Fibroblast of skin of back (primary cell): ENCODE measurements at regions not wholly inside any gene's neighbourhood (a gene's known extent, or its start where the extent isn't known, plus 50 kb on each side); places are given as distances from the start of the nearest gene placed in this dataset.

Experiments used
- DNase-seq: peaks from one replicate; pipeline ENCODE4 v3.0.0-alpha.2; 2013

DNA sequence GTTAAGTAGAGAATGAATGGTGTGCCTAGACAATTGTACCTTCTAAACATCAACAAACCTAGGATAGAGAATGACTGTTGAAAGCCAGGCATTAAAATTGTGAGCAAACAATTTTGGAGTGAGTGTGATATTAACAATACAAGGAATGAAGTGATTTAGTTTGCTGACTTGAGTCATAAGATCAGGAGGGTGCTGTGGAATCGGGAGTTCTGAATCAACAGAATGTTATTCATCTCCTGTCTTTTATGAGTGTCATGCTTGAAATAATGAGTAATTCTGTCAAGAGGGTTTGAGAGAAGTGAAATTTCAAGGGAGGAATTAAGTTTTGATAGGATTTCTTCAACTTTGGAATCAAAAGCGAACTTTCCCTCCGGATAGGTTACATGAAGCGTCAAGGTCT, 214.4 kb upstream of the DSEL start:
- peak; percentile 82 for DNase-seq

- DNase-seq = no peak
Observed at GRCh38 chr18:67728364-67728763, 211.8 kb upstream of the DSEL start.

- DNase-seq = no peak
Observed at GRCh38 chr18:67726882-67727281, 210.4 kb upstream of the DSEL start.

DNA sequence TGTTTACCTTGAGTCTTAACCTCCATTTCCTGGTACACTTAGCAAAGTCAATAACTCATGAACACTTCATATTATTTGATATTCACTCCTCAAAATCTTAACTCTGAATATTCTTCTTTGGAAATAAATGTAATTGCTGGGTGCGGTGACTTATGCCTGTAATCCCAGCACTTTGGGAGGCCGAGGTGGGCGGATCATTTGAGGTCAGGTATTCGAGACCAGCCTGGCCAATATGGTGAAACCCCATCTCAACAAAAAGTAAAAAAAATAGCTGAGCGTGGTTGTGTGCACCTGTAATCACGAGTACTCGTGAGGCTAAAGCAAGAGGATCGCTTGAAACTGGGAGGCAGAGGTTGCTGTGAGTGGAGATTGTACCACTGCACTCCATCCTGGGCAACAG, 201.3 kb upstream of the DSEL start:
- DNase-seq = no peak

DNA sequence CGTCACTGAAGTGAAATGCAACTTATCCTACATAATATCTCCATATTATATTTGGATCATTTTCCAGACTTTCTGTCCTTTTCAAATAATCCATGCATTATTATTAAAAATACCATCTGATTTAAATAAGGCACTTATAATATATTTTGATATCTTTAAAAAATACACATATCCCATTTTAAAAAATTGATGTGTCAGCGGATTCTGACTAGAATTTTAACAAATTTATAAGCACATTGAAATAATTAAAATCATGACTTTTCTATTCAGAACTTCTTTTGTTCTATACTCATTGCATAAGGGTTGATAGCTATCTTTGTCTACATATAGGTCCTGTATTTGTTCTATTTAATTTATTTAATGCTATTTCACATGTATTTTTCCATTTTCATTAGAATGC, 199.0 kb upstream of the DSEL start:
- no peak for DNase-seq

DNA sequence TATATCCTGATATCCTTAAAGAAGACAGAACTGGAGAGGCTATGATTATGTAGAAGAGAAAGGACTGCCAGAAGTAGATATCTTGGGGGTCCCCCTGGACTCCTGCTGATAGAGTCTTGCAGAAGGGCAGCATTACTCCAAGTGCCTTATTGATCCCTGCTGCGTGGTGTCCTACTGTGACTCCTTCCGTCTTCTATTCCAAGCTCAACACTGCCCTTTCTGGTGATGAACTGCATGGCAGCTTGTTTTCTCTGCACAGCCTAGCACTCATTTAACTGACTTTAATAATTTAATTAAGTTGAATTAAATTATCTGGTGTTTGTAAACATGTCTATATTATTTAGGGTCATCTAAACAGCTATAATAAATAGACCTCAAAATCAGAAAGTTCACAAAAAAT, 194.1 kb upstream of the DSEL start:
- no peak for DNase-seq

DNA sequence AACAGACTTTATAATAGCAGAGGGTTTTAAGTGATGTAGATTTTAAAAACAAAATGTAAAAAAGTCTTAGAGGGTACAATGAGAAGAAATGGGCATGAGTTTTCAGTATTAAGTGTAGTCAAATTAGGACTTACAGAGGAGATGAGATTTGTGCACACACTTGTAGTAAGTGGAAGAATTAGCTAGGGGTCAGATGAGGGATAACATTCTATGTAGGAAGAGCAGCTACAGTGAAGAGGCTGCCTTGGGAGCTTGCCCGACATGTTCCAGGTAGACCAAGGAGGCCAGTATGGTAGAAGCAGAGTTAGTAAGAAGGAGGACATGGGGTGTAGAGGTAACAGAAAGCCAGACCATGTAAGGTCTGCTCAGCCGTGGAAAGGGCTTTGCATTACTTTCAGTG, 189.2 kb upstream of the DSEL start:
- peak; percentile 2 for DNase-seq

DNA sequence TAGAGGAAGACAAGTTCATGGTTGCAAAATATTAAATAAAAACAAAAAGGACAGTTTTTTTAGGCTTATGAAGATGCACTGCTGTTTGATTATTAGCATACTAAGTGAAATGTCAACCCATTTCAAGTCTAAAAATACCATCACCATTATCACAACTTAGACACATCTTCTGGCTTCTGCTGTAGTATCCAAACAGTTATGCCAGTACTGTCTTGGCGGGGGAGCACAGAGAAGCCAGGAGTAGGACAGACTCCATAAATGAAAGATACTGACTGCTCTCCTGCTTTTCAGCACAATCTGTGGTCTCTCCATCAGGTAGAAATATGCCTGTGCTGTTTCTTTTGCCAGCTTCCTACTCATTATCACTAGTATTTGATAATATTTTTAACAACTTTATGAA, 179.2 kb upstream of the DSEL start:
- DNase-seq = no peak

DNA sequence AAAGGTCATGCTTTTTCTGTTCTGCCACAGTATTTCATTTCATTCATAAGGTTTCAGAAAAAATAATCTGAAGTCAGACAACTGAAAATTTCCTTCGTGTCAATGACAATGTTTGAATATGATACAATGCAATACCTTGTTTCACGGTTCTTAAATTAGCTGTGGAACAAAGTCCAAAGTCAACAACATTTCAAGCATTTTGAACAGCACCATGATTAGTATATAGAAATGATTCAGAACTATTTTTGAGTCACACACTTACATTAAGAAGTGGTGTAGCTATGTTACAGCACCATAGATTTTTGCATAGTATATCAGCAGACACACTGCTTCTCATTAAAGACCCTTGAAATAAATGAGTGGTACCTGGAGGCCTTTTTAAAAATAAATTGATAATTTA, 178.3 kb upstream of the DSEL start:
- peak; percentile 10 for DNase-seq

DNA sequence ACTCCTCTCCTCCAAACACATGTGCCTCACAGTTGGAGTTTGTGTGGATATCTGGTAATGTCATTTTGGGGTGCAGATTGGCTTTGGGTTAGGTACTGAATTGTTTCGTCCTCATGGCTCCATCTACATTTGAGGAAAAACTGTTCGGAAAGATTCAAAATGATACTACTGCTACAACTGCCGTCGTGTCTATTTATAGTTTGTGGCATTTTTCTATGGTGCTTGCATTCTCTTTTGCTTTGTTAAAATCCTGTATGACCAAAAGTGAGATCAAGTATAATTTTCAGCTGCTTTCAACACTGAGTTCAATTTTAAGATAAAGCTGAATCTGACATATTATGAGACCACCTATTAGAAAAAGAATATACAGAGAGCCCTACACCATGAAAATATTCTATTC, 176.3 kb upstream of the DSEL start:
- DNase-seq = no peak

DNA sequence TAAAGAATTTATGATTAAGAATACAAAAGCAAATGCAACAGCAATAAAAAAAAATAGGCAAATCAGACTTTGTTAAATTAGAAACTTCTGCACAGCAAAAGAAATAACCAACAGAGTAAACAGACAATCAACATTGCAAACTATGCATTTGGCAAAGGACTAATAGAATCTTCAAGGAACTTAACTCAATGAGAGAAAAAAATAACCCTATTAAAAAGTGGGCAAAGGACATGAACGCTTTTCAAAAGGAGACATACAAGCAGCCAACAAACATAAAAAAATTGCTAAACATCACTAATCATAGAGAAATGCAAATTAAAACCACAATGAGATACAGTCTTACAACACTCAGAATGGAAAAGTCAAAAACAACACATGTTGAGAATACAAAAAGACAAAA, 166.0 kb upstream of the DSEL start:
- no peak for DNase-seq

GRCh38 chr18:67677489-67677888, 161.0 kb upstream of the DSEL start:
- no peak for DNase-seq

DNA sequence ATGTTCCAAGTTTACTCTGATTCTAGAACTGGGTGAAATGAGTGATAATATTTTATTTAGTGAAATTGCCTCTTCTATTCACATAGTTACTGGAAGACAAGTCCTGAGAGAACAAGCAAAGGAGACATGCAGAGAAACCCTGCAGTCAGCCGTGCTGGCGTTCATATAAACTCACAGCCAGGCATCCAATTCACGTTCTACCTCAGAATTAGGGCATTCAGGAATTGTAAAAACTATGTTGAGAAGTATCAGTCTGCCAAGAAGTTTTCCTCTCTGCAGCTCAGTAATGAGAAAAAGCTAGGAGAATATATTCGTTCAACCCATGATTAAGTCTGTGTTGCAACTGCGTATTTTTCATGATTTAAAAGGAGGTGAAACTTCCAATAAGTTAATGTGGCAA, 156.2 kb upstream of the DSEL start:
- no peak for DNase-seq

DNA sequence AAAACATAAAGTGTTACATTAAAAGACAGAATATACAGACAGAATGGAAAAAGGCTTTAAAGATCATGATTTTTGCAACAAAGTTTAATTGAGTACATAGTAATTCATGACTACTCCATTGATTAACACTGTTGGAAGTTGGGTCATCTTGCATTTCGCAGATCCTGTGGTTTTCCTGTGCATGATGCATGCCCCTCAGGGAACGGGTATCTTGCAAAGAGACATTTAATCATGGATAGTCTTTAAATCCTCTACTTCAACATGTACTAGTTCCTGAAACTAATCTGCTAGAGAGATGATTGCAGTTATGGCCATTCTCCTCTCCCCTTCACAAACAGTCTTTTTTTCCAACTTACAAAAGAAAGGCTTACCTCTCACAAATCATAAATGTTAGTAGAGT, 155.6 kb upstream of the DSEL start:
- peak; percentile 47 for DNase-seq

DNA sequence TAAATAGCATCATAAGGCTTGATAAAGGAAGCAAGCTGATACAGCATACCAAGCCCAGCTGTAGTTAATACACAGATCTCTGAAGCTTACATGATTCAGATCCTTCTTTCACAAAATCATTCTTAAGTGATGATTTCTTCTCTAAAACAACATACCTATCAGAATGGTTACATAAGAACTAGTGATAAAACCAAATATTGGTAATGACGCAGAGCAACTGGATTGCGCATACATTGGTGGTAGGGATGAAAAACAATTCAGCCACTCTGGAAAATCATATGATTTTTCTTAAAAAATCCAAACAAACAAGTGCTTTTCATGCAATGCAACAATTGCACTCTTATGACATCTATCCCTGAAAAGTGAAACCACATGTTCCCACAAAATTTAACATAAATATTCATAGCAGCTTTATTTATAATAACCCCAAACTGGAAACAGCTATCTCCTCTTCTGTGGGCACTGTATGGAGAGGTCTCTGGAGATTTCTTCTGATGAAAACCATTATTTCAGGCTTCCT, 153.6 kb upstream of the DSEL start:
- DNase-seq = peak; percentile 89

- DNase-seq = peak; percentile 66
Observed at GRCh38 chr18:67665266-67665665, 148.7 kb upstream of the DSEL start.

DNA sequence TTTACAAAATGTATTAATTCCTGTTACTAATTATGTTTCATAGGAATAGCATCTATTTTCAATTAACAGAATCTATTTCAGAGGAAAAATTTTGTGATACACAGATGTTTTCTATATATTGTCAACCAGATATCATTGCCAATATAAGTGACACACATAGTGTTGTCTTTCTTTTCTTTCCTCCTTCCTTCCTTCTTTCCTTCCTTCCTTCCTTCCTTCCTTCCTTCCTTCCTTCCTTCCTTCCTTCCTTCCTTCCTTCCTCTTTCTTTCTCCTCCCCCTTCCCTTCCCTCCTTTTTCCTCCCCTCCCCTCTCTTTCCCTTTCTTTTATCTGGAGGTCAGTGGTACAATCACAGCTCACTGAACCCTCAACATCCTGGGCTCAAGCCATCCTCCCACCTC, 146.5 kb upstream of the DSEL start:
- no peak for DNase-seq

- no peak for DNase-seq
Observed at GRCh38 chr18:67661555-67661954, 145.0 kb upstream of the DSEL start.

- no peak for DNase-seq
Observed at GRCh38 chr18:67654101-67654500, 137.6 kb upstream of the DSEL start.

DNA sequence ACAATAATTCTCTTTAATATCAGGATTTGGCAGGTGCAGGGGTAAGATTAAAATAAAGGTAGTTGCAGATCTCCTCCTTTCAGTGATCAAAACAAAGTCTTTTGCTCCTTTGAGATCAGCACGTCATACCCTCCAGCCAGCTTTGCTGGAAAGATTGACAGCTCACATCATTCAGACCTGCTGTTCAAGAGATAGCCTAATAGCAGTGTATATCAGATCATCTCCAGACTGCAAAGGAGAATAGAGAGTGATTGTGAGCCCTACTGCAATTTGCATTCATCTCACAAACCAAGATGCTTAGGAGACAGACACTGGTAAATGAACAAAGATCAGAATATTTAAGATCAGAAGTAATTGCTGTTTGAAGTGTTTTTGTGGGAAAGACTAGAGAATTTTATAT, 135.8 kb upstream of the DSEL start:
- no peak for DNase-seq

- no peak for DNase-seq
Observed at GRCh38 chr18:67651438-67651837, 134.9 kb upstream of the DSEL start.

DNA sequence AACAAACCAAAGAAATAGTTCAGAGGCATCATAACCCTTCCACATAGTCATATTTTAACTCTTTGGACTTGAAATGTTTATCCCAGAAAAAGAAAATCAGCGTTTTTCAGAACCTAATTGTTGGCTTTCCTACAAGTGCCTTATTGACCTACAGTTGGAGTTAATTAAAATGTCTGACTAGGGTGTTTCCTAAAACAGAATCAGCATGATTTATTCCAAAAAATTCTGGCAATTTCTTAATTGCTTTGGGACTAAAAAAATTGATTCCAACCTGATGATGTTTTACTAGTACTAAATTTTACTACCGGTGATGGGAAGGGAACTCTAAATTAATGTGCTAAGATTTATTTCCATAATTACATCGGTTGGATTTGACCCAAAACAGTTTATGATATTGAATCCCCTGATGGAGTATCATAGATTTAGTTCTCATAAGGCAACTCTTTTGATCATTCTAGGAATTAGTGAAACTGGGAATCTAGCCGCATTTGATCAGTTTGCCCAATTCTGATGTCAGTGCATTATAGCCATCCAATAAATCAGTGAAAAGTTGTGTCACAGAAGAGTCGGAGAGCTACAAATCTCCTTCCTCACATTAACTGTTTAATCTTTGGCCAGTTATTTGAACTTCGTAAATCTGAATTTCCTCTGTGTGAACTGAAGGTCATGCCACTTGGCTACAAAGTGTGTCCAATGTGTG, 134.3 kb upstream of the DSEL start:
- DNase-seq = no peak

DNA sequence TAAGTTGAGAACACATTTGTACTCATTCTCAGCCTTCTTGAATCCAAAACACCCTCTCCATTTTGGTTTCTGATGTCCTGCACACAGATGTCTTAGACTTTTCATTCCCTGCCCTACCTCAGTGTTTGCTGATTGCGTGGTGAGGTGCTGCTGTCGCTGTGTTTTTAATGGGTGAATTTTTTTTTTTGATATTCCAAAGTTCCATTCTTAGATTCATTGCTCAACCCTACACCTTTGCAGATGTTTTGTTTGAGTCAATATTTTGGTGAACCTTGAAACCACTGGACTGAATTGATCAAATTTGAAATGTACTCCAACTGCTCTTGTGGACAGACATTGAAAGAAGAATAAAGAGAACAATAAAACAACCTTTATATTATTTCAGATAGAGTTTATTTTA, 130.4 kb upstream of the DSEL start:
- no peak for DNase-seq

DNA sequence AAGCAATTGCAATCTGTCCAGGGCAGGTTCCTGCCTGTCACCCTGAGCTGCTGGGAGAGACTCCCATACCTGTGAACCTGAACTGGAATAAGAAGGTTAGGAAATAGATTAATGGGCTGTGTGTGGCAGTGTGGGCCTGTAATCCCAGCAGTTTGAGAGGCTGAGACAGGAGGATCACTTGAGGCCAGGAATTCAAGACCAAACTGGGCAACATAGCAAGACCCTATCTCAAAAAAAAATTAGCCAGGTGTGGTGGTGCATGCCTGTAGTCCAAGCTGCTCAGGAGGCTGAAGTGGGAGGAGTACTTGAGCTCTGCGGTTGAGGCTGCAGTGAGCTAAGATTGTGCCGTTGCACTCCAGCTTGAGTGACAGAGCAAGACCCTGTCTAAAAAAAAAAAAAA, 127.7 kb upstream of the DSEL start:
- DNase-seq = no peak

- DNase-seq = no peak
Observed at GRCh38 chr18:67639872-67640271, 123.4 kb upstream of the DSEL start.
